SK-N-SH (cell line): ENCODE measurements at regions not wholly inside any gene's neighbourhood (a gene's known extent, or its start where the extent isn't known, plus 50 kb on each side); places are given as distances from the start of the nearest gene placed in this dataset.

Experiments
- CTCF ChIA-PET: fragments of 300-600, 350-600 bp; formaldehyde crosslinking; extraction: SDS; loops from one replicate; lab custom pipeline; 2021; lab: Yijun Ruan, JAX
- POLR2A ChIA-PET: fragments of 350-600 bp; sonication (Branson Sonifier 250); formaldehyde crosslinking; extraction: SDS; loops from one replicate; lab custom pipeline; 2020; ENCODE audit warnings: antibody characterized with exemption, inconsistent platforms; lab: Yijun Ruan, JAX
- DNase-seq: peaks from one replicate; pipeline ENCODE4 v3.0.0; 2012
- H2AFZ ChIP-seq: fragments of 200-600 bp; sonication (generic); 2 replicates; pipeline ENCODE4 v1.8.1; 2016; ENCODE audit warnings: antibody characterized with exemption, mild to moderate bottlenecking, low read depth
- H3F3A ChIP-seq: fragments of 200-600 bp; sonication (generic); replicated peaks from 2 replicates; pipeline ENCODE3; 2016; ENCODE audit warnings: antibody characterized with exemption, mild to moderate bottlenecking; ENCODE audit not compliant: insufficient read depth
- H3K27ac ChIP-seq, 2 experiments: fragments of 200-500 bp in 1 of 2; fragments of 200-600 bp in 1 of 2; sonication (Bioruptor generic) in 1 of 2; sonication (generic), shearing (Covaris generic) in 1 of 2; 2 replicates each; pipeline versions ENCODE4 v1.5.1 to v1.6.1; 2014 to 2016; ENCODE audit warnings: low read depth in 2 of 2, inconsistent platforms in 1 of 2, low read length in 1 of 2, mild to moderate bottlenecking in 1 of 2, mixed read lengths in 1 of 2
- H3K27me3 ChIP-seq: fragments of 200-600 bp; sonication (generic), shearing (Covaris generic); 2 replicates; pipeline ENCODE4 v1.6.1; 2016; ENCODE audit warnings: mixed run types; ENCODE audit not compliant: insufficient read depth
- H3K36me3 ChIP-seq, 2 experiments: fragments of 200-500 bp in 1 of 2; fragments of 200-600 bp in 1 of 2; sonication (Bioruptor generic) in 1 of 2; sonication (generic) in 1 of 2; replicated peaks in 1 of 2; 2 replicates each; pipeline versions ENCODE3 to v1.5.1; 2014 to 2016; ENCODE audit warnings: low read length in 1 of 2, mild to moderate bottlenecking in 1 of 2; ENCODE audit not compliant: insufficient read depth in 2 of 2, control insufficient read depth in 1 of 2
- H3K4me1 ChIP-seq, 2 experiments: fragments of 200-500 bp in 1 of 2; fragments of 200-600 bp in 1 of 2; sonication (Bioruptor generic) in 1 of 2; sonication (generic), shearing (Covaris generic) in 1 of 2; 2 replicates each; pipeline versions ENCODE4 v1.5.1 to v1.6.1; 2014 to 2016; ENCODE audit warnings: low read depth in 1 of 2, low read length in 1 of 2, mixed run types in 1 of 2; ENCODE audit not compliant: insufficient read depth in 2 of 2, control insufficient read depth in 1 of 2
- H3K4me2 ChIP-seq: fragments of 200-600 bp; sonication (generic), shearing (Covaris generic); 2 replicates; pipeline ENCODE4 v1.6.1; 2017; ENCODE audit warnings: mixed run types
- H3K4me3 ChIP-seq, 2 experiments: fragments of 200-500 bp in 1 of 2; fragments of 200-600 bp in 1 of 2; sonication (Bioruptor generic) in 1 of 2; sonication (generic), shearing (Covaris generic) in 1 of 2; 2 replicates each; pipeline versions ENCODE4 v1.5.1 to v1.8.1; 2014 to 2016; ENCODE audit warnings: low read depth in 2 of 2, inconsistent platforms in 1 of 2, low read length in 1 of 2, mild to moderate bottlenecking in 1 of 2, mixed read lengths in 1 of 2, moderate library complexity in 1 of 2
- H3K79me2 ChIP-seq: fragments of 200-600 bp; sonication (generic); 2 replicates; pipeline ENCODE4 v1.8.1; 2017; ENCODE audit warnings: mild to moderate bottlenecking; ENCODE audit not compliant: insufficient read depth
- H3K9ac ChIP-seq: fragments of 200-600 bp; sonication (generic); 2 replicates; pipeline ENCODE4 v1.6.1; 2017; ENCODE audit warnings: mixed run types
- H3K9me2 ChIP-seq: fragments of 200-600 bp; sonication (generic); 2 replicates; pipeline ENCODE4 v1.6.1; 2017; ENCODE audit warnings: mixed run types
- H3K9me3 ChIP-seq: fragments of 200-600 bp; sonication (generic); 2 replicates; pipeline ENCODE4 v1.6.1; 2017; ENCODE audit warnings: mixed run types, mild to moderate bottlenecking, moderate library complexity
- H4K20me1 ChIP-seq: fragments of 200-600 bp; sonication (generic); 2 replicates; pipeline ENCODE4 v1.6.1; 2017; ENCODE audit warnings: mild to moderate bottlenecking, mixed run types; ENCODE audit not compliant: insufficient read depth
- CHD2 ChIP-seq: fragments of 150-350 bp; IDR thresholded peaks from 2 replicates; pipeline ENCODE4 v1.6.1; 2018; ENCODE audit warnings: low read length; ENCODE audit not compliant: partially characterized antibody
- GABPA ChIP-seq: IDR thresholded peaks from 2 replicates; pipeline ENCODE4 v1.4.0; 2012; ENCODE audit warnings: low read depth, mild to moderate bottlenecking
- IRF3 ChIP-seq: fragments of 150-350 bp; IDR thresholded peaks from 2 replicates; pipeline ENCODE4 v1.6.1; 2016; ENCODE audit warnings: mild to moderate bottlenecking, low read depth, low read length
- MAX ChIP-seq: IDR thresholded peaks from 2 replicates; pipeline ENCODE4 v1.4.0; 2012; ENCODE audit warnings: low read depth
- NRF1 ChIP-seq: IDR thresholded peaks from 2 replicates; pipeline ENCODE4 v1.6.1; 2012; ENCODE audit warnings: low read depth, mild to moderate bottlenecking, low read length
- RCOR1 ChIP-seq: fragments of 150-350 bp; IDR thresholded peaks from 2 replicates; pipeline ENCODE4 v1.6.1; 2017; ENCODE audit warnings: antibody characterized with exemption, low read length
- WGBS: methylation state at CpG from one replicate; pipeline ENCODE4 v1.1.6; 2017; ENCODE audit warnings: low lambda C conversion rate; 5-methylcytosine and 5-hydroxymethylcytosine counted together
- TF ChIP-seq, protein P1 (sequence below): fragments of 200-600 bp; sonication (generic); IDR thresholded peaks from 2 replicates; pipeline ENCODE4 v1.6.1; 2017; ENCODE audit warnings: antibody characterized with exemption, mild to moderate bottlenecking, moderate library complexity
- TF ChIP-seq, protein P2 (sequence below): IDR thresholded peaks from 2 replicates; pipeline ENCODE4; 2012

GRCh38 chr4:137070614-137071013 lies 461.7 kb downstream of the PCDH18 start:
- H3K36me3 ChIP-seq = no peaks in the 10 kb centered on the region
- no peaks in the 10 kb centered on the region for H3K4me1 ChIP-seq
- no peak overlapping the region for H3K9ac ChIP-seq
- TF ChIP-seq, protein P1, sequence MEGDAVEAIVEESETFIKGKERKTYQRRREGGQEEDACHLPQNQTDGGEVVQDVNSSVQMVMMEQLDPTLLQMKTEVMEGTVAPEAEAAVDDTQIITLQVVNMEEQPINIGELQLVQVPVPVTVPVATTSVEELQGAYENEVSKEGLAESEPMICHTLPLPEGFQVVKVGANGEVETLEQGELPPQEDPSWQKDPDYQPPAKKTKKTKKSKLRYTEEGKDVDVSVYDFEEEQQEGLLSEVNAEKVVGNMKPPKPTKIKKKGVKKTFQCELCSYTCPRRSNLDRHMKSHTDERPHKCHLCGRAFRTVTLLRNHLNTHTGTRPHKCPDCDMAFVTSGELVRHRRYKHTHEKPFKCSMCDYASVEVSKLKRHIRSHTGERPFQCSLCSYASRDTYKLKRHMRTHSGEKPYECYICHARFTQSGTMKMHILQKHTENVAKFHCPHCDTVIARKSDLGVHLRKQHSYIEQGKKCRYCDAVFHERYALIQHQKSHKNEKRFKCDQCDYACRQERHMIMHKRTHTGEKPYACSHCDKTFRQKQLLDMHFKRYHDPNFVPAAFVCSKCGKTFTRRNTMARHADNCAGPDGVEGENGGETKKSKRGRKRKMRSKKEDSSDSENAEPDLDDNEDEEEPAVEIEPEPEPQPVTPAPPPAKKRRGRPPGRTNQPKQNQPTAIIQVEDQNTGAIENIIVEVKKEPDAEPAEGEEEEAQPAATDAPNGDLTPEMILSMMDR = no peak
- no peak for TF ChIP-seq RCOR1
- no peak for TF ChIP-seq CHD2
- no peak for TF ChIP-seq IRF3
- TF ChIP-seq GABPA = no peak
- no peak for TF ChIP-seq MAX
- TF ChIP-seq, protein P2, sequence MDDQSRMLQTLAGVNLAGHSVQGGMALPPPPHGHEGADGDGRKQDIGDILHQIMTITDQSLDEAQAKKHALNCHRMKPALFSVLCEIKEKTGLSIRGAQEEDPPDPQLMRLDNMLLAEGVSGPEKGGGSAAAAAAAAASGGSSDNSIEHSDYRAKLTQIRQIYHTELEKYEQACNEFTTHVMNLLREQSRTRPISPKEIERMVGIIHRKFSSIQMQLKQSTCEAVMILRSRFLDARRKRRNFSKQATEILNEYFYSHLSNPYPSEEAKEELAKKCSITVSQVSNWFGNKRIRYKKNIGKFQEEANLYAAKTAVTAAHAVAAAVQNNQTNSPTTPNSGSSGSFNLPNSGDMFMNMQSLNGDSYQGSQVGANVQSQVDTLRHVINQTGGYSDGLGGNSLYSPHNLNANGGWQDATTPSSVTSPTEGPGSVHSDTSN = no peak
- DNase-seq = peak; percentile 2
- CTCF ChIA-PET = interaction anchor here (0.8 kb wide), 1 partner anchor 53 kb away, joined by 3 read pairs; no protein-coding TSS in a partner anchor
- WGBS = 50% methylated on average over 2 of the region's 2 CpGs
- H4K20me1 ChIP-seq = no peaks in the 10 kb centered on the region
- no peak overlapping the region for H3K27ac ChIP-seq
- no peaks in the 10 kb centered on the region for H3K27me3 ChIP-seq
- no peaks in the 10 kb centered on the region for H3K9me3 ChIP-seq
- no peaks in the 10 kb centered on the region for H3F3A ChIP-seq
- POLR2A ChIA-PET = no interaction called here
- no peak overlapping the region for H3K4me3 ChIP-seq
- H3K4me2 ChIP-seq = no peak overlapping the region
- H2AFZ ChIP-seq = no peak overlapping the region
- H3K79me2 ChIP-seq = no peaks in the 10 kb centered on the region
- H3K9me2 ChIP-seq = no peaks in the 10 kb centered on the region

- H3K27me3 ChIP-seq = no peaks in the 10 kb centered on the region
- H3K4me3 ChIP-seq = no peak overlapping the region
- CTCF ChIA-PET = interaction anchor here (1.6 kb wide), 1 partner anchor 10 kb away, joined by 3 read pairs; no protein-coding TSS in a partner anchor
Observed at GRCh38 chr4:137069473-137069872, 462.8 kb downstream of the PCDH18 start.

More at GRCh38 chr4:137069473-137069872, 462.8 kb downstream of the PCDH18 start:
- H3K9ac ChIP-seq = no peak overlapping the region
- no peaks in the 10 kb centered on the region for H3K36me3 ChIP-seq
- H3F3A ChIP-seq = no peaks in the 10 kb centered on the region
- H2AFZ ChIP-seq = no peak overlapping the region
- H3K27ac ChIP-seq = no peak overlapping the region
- no peak overlapping the region for H3K4me2 ChIP-seq
- WGBS = 100% methylated on average over 1 of the region's 2 CpGs
- no peaks in the 10 kb centered on the region for H4K20me1 ChIP-seq
- H3K9me2 ChIP-seq = no peaks in the 10 kb centered on the region
- no peaks in the 10 kb centered on the region for H3K79me2 ChIP-seq
- H3K4me1 ChIP-seq = no peaks in the 10 kb centered on the region
- TF ChIP-seq NRF1 = no peak
- TF ChIP-seq, protein P1 = peak; percentile 24; the same call in 1 of the 2 replicates
- no peak for DNase-seq
- POLR2A ChIA-PET = no interaction called here
- H3K9me3 ChIP-seq = no peaks in the 10 kb centered on the region
